Renal pelvis (tissue), 1 donor: ENCODE measurements at regions not wholly inside any gene's neighbourhood (a gene's known extent, or its start where the extent isn't known, plus 50 kb on each side); places are given as distances from the start of the nearest gene placed in this dataset.
A peak's percentile ranks its signal among the peaks of the same experiment; 100 is the strongest.

Source experiments
- DNase-seq: peaks from one replicate; pipeline ENCODE4 v3.0.0-alpha.2; 2013

- no peak for DNase-seq
Observed at GRCh38 chr14:36465178-36465577, 54.9 kb downstream of the NKX2-1 start.

DNA sequence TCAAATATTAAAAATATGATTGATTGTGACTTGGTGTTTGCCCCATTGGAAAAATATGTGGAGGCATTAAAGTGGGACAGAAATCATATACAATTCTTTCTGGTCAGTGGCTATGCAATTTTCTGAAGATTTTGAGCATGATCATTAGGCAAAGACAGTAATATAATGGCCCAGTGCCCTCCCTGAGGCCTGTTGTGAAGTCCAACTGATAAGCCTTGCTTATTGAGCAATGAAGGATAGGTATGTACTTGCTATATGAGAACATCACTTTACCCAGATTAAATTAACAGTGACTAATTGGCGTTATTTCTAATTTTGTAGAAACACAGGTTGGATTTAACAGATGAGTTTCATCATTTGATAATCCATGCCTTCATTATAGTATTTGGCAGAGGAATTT, 57.1 kb downstream of the NKX2-1 start:
- no peak for DNase-seq

DNA sequence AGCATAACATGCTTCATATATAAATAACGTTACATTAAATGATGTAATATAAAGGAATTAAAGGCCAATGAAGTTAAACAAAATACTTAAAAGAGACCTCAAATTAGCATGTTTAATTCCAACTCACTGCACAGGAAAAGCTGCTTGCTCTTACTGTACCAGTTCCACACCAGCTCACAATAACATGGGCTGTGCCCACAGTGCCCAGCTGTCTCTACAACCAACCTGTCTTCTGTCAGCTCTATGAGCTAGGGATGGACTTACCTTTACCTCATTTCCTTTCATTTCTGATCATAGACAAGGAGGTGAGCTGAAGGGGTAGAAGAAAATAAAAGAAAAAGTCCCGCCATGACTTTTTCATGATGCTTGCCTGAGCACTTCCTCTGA, 64.8 kb downstream of the NKX2-1 start:
- no peak for DNase-seq

DNA sequence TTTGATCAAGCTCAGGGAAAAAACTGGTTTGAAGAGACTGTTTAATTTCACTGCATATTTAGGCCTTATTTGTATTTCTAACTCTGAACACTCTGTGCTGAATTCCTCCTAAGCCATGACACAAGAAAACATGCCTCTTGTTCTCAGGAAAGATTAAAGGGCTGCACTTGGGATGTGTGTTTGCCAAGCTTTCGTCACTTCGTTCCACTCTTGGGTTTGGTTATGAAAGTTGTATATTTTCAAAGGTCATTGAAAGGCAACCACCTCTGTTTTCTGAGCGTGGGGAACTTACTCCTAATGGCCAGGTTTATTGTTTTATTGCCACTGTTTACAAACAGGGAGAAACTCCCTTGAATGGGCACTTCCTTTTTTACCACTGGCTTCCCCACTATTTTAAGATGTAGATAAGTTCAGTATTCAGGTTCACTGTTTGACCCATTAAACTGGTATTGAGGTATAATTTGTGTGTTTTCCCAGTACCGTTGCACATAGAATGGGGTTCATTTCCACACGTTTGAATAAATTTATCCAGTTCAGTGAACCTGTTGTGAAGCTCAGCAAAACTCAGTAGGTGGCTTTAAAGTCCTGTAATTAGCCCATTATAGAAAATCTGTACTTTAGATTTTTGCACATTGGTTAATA, 65.3 kb downstream of the NKX2-1 start:
- DNase-seq = no peak

DNA sequence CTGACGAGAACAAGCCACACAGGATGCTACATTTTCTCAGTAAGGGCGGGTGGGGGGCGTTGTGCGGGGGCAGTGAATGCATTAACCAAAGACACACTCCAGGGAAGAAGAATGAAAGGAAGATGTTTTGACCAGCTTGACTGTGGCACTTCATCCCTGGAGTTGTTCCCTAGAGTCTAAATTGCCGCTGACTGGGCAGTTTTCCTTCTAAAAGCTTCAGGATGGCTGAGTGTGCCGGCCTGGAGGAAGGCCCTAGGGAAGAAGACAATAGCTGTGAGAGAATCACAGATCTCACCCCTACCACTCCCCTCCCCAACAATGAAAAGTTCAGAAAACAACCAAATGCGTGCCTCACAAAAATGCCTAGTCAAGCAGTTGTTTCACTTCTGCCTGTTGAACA, 67.2 kb downstream of the NKX2-1 start:
- DNase-seq = no peak

- DNase-seq = peak; percentile 17
Observed at GRCh38 chr14:36451310-36452065, 68.5 kb downstream of the NKX2-1 start.

GRCh38 chr14:36450550-36450949, 69.5 kb downstream of the NKX2-1 start:
- no peak for DNase-seq

- no peak for DNase-seq
Observed at GRCh38 chr14:36449903-36450302, 70.1 kb downstream of the NKX2-1 start.

GRCh38 chr14:36443374-36443773, 76.7 kb downstream of the NKX2-1 start:
- no peak for DNase-seq

DNA sequence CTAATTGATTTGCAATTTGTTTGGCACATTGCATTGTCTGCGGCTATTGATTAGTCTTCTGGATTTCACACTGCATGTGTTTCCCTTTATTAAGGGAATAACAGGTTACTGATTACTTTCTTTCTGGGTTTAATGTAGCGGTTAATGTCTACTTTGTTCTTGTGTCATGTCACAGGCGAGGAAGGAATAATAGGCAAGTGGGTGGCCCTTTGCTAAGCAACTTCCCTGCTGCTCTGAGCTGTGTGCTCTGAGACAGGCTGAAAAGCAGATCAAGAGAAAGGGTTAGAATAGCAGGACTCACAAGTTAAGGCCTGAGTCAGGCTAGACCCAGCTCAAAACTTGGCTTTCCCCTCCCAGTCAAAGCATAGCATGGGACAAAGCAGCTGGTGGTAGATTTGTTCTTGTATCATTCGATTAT, 77.2 kb downstream of the NKX2-1 start:
- DNase-seq = no peak

DNA sequence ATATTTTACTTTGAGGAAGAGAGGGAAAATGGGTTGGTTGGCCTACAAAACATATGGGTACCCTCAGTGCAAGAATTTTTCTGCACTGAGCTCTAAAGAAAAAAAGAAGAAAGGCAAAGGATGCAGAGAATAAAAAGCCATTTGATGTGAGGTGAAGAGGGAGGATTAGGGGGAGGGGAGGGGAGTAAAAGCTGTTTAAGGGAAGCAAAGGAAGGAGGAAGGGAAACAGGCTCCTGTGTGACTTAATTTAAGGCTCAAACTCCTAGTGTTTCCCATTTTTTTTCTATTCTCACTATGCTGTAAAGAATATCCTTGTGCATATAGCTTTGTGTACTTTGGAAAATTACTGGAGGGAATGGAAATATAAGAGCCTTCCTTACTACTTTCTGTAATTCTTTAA, 78.7 kb downstream of the NKX2-1 start:
- no peak for DNase-seq

- DNase-seq = no peak
Observed at GRCh38 chr14:36439766-36440165, 80.3 kb downstream of the NKX2-1 start.

- no peak for DNase-seq
Observed at GRCh38 chr14:36438883-36439282, 81.1 kb downstream of the NKX2-1 start.

DNA sequence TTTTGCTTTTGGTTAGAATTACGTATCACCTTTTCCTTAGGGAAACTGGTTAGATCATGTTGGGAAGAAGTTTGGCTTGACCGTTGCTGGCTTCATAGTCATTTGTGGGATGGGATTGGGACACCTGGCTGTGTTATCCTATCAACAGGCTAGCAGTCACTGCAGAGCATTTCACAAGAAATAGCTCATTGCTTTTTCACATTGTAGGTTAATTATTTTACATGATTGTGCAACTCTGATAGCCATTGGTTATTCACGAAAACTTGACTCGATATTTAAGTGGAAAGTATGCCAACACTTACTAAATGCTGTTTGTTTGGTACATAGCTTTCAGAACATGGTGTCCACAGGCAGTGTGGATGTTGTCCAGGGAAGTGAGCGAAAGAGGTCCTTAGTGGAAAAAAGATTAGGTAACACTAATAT, 89.4 kb downstream of the NKX2-1 start:
- DNase-seq = no peak

GRCh38 chr14:36430169-36430568, 89.9 kb downstream of the NKX2-1 start:
- no peak for DNase-seq

DNA sequence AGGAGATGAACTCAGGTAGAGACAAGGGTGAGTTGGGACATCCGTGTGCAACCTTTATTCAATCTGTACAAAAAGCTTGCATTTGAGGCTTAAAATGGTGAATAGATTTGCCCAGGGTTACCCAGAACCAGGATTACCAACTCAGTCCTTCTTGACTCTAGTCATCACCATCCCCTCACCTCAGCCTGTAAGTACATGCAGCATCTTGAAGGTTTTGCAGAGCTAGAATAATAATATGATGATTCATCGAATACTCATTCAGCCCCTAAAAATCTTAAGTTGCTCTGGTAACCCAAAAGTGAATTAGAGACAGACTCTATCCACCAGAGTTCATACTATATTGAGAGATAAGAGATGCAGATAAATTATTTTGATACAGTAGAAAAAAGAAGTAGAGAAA, 90.3 kb downstream of the NKX2-1 start:
- DNase-seq = no peak

GRCh38 chr14:36428350-36428749, 91.7 kb downstream of the NKX2-1 start:
- no peak for DNase-seq

GRCh38 chr14:36426836-36427235, 93.2 kb downstream of the NKX2-1 start:
- DNase-seq = no peak

DNA sequence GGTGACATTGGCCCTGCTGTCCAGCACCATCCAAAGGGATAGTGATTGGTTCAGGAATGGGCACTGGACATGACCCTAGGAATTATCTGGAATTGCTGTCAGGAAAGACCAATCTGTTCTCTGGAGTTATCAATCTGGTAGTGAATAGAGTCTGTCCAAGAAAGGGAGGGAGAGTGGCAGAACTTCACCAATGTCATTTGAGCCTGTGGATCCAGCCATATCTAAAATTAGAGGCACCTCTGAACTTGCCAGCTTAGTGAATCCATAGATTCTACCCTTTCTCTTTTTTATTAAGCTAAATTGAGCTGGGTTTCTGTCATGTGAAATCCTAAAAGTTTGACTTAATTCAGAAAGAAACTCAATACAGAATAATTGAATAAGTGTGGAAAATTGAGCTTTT, 93.9 kb downstream of the NKX2-1 start:
- DNase-seq = no peak

DNA sequence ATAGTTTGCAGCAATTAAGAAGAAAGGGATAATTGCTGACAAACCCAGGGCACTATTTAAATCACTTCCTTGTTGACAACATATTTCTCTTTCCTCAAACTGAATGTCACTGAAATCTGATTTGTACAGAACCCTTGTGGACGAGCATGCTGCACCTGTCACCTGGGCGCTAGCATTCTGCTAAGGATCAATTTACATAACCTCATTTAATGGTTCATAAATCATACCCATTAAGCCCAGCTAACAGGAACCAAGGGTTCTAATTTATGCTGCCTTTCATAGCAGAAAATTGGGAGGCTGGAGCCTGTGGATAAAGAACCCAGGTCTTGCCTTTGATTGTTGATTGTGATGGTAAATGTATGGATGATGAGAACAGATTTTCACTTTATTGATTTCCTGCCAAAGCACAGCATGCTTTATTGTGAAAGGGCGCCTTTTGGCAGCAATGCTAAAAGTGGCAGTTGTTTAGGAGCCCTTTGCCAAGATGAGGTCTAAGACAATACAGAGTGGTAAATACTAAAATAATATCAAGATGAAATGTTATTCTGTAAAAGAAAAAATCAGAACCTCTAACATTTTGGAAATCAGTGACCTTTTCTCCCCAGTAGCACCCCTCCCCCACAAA, 95.4 kb downstream of the NKX2-1 start:
- DNase-seq = no peak

- DNase-seq = no peak
Observed at GRCh38 chr14:36423430-36423829, 96.6 kb downstream of the NKX2-1 start.

DNA sequence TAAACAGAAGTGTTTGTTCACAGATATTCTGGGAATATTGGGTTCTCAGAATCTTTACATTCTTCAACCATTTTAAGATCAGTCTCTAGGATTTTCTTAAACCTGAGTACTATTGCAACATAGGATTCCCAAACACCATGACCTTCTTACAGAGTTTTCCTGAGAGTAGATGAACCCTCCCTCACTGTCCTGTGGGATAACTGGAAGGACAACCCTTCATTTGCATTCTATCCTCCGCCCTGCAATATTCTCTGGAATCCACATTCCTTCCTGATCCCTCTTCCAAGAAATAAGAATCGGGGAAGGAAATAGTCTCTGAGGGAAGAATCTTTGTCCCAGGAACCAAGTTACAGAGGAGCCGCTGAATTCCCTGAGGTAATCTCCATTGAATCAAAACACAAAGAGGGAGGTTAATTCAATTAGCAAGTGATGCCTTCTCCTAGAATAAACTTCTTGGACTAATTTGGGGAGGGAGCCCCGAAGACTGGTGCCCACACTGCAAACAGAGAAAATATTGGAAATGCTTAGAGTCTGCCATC, 99.8 kb upstream of the MBIP start:
- DNase-seq = no peak

GRCh38 chr14:36418937-36419336, 98.5 kb upstream of the MBIP start:
- no peak for DNase-seq
